Activated CD4-positive, alpha-beta memory T cell treated with anti-CD3 and anti-CD28 coated beads for 36 hours (primary cell): ENCODE measurements at regions not wholly inside any gene's neighbourhood (a gene's known extent, or its start where the extent isn't known, plus 50 kb on each side); places are given as distances from the start of the nearest gene placed in this dataset.
"Not testable (repeated sequence)": the region's sequence is repeated elsewhere in the genome, so short reads cannot be mapped to it uniquely, and the experiment has no call there.

Experiments
- CTCF ChIA-PET: fragments of 350-600 bp; sonication (Branson Sonifier 250); formaldehyde crosslinking; loops from one replicate; lab custom pipeline; 2021; ENCODE audit warnings: antibody characterized with exemption, inconsistent platforms; lab: Charles Lee
- POLR2A ChIA-PET: fragments of 350-600 bp; sonication (Branson Sonifier 250); formaldehyde crosslinking; loops from one replicate; lab custom pipeline; 2021; ENCODE audit warnings: antibody characterized with exemption; lab: Charles Lee
- DNase-seq: peaks from one replicate; pipeline ENCODE4 v3.0.0-alpha.2; 2020
- H3K27ac Mint-ChIP-seq: one replicate; pipeline ENCODE4 v1.8.0; 2021; ENCODE audit warnings: mixed read lengths
- H3K27me3 Mint-ChIP-seq: one replicate; pipeline ENCODE4 v1.8.0; 2021; ENCODE audit warnings: mixed read lengths
- H3K36me3 Mint-ChIP-seq: one replicate; pipeline ENCODE4 v1.8.0; 2021; ENCODE audit warnings: mixed read lengths
- H3K4me1 Mint-ChIP-seq: one replicate; pipeline ENCODE4 v1.8.0; 2021; ENCODE audit warnings: low read depth, mixed read lengths
- H3K4me3 Mint-ChIP-seq: one replicate; pipeline ENCODE4 v1.8.0; 2021; ENCODE audit warnings: mild to moderate bottlenecking, mixed read lengths
- H3K9me3 Mint-ChIP-seq: one replicate; pipeline ENCODE4 v1.8.0; 2021; ENCODE audit warnings: mixed read lengths
- intact Hi-C: fragments of 100-400 bp; cut with micrococcal nuclease; formaldehyde crosslinking; loops from one replicate; pipeline ENCODE4 v1.15.1; 2023

DNA sequence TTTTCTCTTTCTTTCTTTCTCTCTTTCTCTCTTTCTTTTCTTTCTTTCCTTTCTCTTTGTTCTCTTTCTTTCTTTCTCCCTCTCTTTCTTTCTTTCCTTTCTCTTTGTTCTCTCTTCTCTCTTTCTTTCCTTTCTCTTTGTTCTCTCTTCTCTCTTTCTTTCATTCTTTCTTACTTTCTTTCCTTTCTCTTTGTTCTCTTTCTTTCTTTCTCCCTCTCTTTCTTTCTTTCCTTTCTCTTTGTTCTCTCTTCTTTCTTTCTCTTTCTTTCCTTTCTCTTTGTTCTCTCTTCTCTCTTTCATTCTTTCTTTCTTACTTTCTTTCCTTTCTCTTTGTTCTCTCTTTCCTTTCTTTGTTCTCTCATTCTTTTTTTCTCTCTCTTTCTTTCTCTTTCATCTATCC is 617.4 kb downstream of the CDH8 start:
- H3K36me3 Mint-ChIP-seq, intact Hi-C loops, H3K4me3 Mint-ChIP-seq, H3K27ac Mint-ChIP-seq, POLR2A ChIA-PET, H3K27me3 Mint-ChIP-seq, DNase-seq, CTCF ChIA-PET, H3K4me1 Mint-ChIP-seq: not testable (repeated sequence)
- H3K9me3 Mint-ChIP-seq: peaks cover 25% of the 10 kb centered on the region

- H3K27me3 Mint-ChIP-seq: no peaks in the 10 kb centered on the region
These were observed 621.1 kb downstream of the CDH8 start for GRCh38 chr16:61415126-61415525.

GRCh38 chr16:61413021-61413420 is 623.2 kb downstream of the CDH8 start:
- DNase-seq: no peak
- ChIA-PET POLR2A (no interaction called here), CTCF (no interaction called here)
- no peaks in the 10 kb centered on the region for H3K4me1 Mint-ChIP-seq
- H3K9me3 Mint-ChIP-seq: peaks cover 45% of the 10 kb centered on the region
- no peaks in the 10 kb centered on the region for H3K27me3 Mint-ChIP-seq
- H3K36me3 Mint-ChIP-seq: no peaks in the 10 kb centered on the region
- intact Hi-C loops: no loop called here
- H3K27ac Mint-ChIP-seq: no peak overlapping the region
- no peak overlapping the region for H3K4me3 Mint-ChIP-seq

More at GRCh38 chr16:61415126-61415525, 621.1 kb downstream of the CDH8 start:
- POLR2A ChIA-PET: no interaction called here
- Mint-ChIP-seq H3K4me1 (no peaks in the 10 kb centered on the region), H3K27ac (no peak overlapping the region), H3K9me3 (peaks cover 44% of the 10 kb centered on the region), H3K4me3 (no peak overlapping the region), H3K36me3 (no peaks in the 10 kb centered on the region)
- no peak for DNase-seq
- intact Hi-C loops: no loop called here
- CTCF ChIA-PET: no interaction called here

DNA sequence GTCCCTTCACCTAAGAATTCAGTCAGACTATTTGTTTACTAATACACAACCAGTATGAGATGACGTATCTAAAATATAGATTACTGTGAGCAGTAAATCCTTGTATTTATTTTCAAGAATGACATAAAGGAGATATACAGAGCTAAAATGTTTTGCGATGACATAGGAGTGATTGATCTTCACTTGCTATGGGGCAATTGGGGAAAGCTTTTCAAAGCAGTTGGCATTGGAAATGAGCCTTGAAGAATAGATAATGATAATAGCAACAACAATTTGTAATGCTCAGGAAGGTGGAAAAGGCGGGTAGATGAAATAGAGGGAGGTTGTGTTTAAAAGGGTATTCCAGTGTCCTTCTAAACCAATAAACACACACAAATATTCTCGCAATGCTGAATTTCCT is 623.7 kb downstream of the CDH8 start:
- intact Hi-C loops: no loop called here
- Mint-ChIP-seq H3K27ac (no peak overlapping the region), H3K4me3 (no peak overlapping the region), H3K4me1 (no peaks in the 10 kb centered on the region), H3K36me3 (no peaks in the 10 kb centered on the region), H3K9me3 (peaks cover 43% of the 10 kb centered on the region), H3K27me3 (no peaks in the 10 kb centered on the region)
- CTCF ChIA-PET: no interaction called here
- no peak for DNase-seq
- POLR2A ChIA-PET: no interaction called here

DNA sequence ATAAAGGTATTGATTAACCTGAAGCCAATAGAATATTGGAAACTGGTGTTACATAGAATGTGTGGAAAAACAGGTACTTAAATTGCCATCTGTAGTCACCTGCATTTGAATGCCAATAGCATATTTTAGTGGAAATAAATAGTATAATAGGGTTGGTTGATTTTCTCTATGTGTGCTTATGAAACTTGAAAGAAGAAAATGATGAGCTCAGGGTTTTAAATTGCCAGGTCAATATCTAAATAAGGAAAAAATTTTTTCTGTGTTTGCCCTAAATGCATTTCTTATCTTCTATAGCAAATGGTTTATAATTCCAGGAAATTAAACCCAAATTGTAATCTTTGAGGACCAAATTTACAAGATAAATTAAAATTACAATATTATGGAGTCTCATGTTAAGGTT is 626.6 kb downstream of the CDH8 start:
- H3K4me1 Mint-ChIP-seq: no peaks in the 10 kb centered on the region
- no peaks in the 10 kb centered on the region for H3K36me3 Mint-ChIP-seq
- H3K27ac Mint-ChIP-seq: no peak overlapping the region
- POLR2A ChIA-PET: no interaction called here
- H3K27me3 Mint-ChIP-seq: no peaks in the 10 kb centered on the region
- H3K4me3 Mint-ChIP-seq: no peak overlapping the region
- intact Hi-C loops: no loop called here
- no peak for DNase-seq
- CTCF ChIA-PET: no interaction called here
- H3K9me3 Mint-ChIP-seq: peaks cover 41% of the 10 kb centered on the region

DNA sequence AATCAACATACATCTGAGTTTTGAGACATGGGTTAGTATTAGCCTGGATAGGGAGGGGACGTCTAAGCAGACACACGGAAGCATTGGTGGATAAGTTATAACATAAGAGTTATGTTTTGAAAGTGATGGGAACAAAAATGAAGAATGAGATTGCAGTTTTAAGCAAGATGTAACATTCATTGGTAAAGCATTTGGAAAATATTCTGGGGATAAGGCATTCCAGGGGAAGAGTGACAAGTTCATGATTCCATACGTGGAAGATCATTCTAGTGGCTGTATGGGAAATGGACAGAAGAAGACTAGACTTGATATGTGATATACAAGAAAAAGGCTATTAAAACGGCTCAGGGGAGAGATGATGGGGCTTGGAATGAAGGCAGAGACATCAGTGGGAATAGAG is 632.9 kb downstream of the CDH8 start:
- POLR2A ChIA-PET: no interaction called here
- intact Hi-C loops: no loop called here

GRCh38 chr16:61391896-61392295 is 644.3 kb downstream of the CDH8 start:
- Mint-ChIP-seq H3K4me3 (no peak overlapping the region), H3K36me3 (no peaks in the 10 kb centered on the region), H3K9me3 (peaks cover 33% of the 10 kb centered on the region), H3K27me3 (no peaks in the 10 kb centered on the region), H3K4me1 (no peaks in the 10 kb centered on the region), H3K27ac (no peak overlapping the region)
- CTCF ChIA-PET: no interaction called here
- POLR2A ChIA-PET: no interaction called here
- DNase-seq: no peak
- intact Hi-C loops: no loop called here

More for the DNA sequence above, 632.9 kb downstream of the CDH8 start:
- no peaks in the 10 kb centered on the region for H3K36me3 Mint-ChIP-seq
- CTCF ChIA-PET: no interaction called here
- no peak overlapping the region for H3K27ac Mint-ChIP-seq
- H3K4me3 Mint-ChIP-seq: no peak overlapping the region
- H3K27me3 Mint-ChIP-seq: no peaks in the 10 kb centered on the region
- H3K9me3 Mint-ChIP-seq: peaks cover 36% of the 10 kb centered on the region
- no peak for DNase-seq
- H3K4me1 Mint-ChIP-seq: no peaks in the 10 kb centered on the region

DNA sequence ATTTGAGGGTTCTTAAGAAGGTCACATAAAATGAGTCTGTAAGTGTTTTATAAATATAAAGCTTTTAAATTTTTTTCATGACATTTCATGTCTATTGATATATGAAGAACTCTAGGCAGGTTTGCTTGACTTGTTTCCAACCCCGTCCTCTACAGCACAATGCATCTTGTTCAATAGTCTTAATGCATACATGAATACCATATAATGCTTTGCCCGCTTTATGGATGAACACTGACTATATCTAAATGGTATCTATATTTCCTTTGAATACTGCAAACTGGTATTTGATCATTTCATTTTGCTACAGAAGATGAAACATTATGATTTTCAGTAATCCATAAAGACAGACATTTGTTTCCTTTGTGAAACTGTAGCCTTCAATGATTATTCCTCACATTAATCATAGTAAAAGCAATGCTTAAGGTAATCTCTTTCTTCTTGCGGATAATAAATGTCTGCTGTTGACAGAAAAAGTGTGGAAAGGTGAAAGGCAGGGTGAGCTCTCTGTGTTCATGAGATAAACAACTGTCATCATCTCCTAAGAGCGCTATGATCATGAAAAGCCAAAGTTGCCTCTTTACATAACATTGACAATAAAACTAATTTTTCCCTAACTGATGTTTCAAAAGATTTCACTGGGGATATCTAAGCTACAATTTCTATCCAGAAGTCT is 645.1 kb downstream of the CDH8 start:
- Mint-ChIP-seq H3K4me3 (no peak overlapping the region), H3K27ac (no peak overlapping the region)
- intact Hi-C loops: no loop called here

DNA sequence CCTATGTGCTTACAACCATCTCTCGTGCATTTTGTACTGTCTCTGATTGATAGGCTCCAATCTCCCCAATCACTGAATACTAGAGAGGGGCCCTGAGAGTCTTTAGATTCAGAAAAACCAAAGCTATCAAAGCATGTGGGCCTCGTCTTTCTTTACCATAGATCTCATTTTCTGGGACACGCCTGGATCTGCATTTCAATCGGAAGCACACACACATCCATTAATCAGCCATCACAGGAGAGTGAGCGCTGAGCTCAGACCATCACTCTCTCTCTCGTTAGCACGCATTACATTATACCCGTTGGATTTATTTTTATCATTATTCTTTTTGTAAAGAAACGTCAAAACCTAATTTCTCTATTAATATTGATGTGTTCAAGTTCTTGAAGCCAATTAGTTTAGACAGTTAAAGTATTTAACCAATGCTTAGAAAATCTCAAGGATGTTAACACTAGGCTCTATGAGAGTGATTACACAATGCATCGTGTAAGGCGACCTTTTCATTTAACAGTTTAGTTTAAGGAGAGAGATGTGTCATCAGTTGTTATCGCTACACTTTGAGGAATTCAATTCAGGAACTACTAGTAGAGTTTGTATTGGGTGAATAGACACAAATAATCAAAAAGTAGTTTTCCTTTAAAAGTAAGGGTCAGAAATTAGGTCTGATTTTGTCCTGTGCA is 650.7 kb downstream of the CDH8 start:
- Mint-ChIP-seq H3K36me3 (no peaks in the 10 kb centered on the region), H3K4me3 (no peak overlapping the region), H3K4me1 (no peaks in the 10 kb centered on the region), H3K27me3 (no peaks in the 10 kb centered on the region), H3K27ac (no peak overlapping the region), H3K9me3 (peaks cover 38% of the 10 kb centered on the region)
- intact Hi-C loops: no loop called here
- no peak for DNase-seq
- POLR2A ChIA-PET: no interaction called here
- CTCF ChIA-PET: no interaction called here

More for the DNA sequence above, 645.1 kb downstream of the CDH8 start:
- no peak for DNase-seq
- no peaks in the 10 kb centered on the region for H3K27me3 Mint-ChIP-seq
- peaks cover 32% of the 10 kb centered on the region for H3K9me3 Mint-ChIP-seq
- CTCF ChIA-PET: no interaction called here
- H3K36me3 Mint-ChIP-seq: no peaks in the 10 kb centered on the region
- POLR2A ChIA-PET: no interaction called here
- no peaks in the 10 kb centered on the region for H3K4me1 Mint-ChIP-seq

DNA sequence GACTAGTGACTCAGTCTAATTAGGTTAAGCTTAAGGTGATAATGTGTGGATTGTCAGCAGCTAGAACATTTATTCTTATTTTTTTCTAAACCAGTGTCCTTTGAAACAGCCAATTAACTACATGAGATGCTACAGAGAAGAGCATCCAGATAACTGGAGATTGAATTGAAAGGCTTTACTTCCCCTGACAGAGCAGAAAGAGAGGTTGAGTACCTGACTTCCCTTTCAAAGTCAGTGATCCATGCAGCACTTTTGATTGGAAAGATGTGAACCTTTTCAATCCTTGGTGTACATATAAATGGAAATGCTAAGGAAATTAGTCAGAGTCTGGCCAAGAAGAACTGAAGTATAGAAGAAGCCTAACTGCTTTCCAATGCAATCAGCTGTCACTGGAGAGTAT is 653.8 kb downstream of the CDH8 start:
- DNase-seq: no peak
- Mint-ChIP-seq H3K4me3 (no peak overlapping the region), H3K27ac (no peak overlapping the region), H3K9me3 (peaks cover 38% of the 10 kb centered on the region), H3K4me1 (no peaks in the 10 kb centered on the region), H3K36me3 (no peaks in the 10 kb centered on the region), H3K27me3 (no peaks in the 10 kb centered on the region)
- intact Hi-C loops: no loop called here
- CTCF ChIA-PET: no interaction called here
- POLR2A ChIA-PET: no interaction called here

DNA sequence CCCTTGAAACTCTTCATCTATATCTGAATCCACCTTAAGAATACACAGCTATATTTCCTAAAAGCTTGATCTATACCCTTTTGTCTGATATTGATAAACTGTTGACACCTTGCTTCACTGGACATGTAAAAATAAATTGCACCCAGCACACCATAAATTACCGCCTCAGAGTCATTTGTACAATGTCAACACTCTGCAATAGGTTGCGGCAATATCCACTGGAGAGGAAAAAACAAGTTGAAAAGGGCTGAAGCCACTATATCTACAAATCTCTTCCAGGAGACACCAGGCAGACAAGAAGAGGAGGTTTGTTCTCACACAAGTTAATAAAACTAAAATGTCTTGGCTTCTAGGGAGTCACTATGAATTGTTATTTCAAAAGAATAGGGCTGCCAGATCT is 656.9 kb downstream of the CDH8 start:
- POLR2A ChIA-PET: no interaction called here

DNA sequence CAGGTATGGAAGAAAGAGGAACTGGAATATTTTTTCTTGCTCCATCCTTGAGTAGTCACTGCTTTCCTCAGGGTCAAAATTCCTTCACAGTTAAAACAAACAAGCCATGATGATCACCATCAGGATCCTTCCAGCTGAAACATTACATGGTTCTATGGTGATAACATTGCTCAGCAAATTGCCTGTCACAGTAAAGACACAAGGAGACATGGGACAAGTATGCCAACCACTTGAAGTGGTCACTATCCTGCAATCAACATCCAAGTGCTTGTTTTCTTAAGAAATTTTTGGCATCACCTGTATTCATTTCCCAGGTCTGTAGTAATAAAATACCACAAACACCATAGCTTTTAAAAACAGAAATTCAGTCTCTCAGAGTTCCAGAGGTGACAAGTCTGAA is 662.2 kb downstream of the CDH8 start:
- no peak for DNase-seq
- Mint-ChIP-seq H3K36me3 (no peaks in the 10 kb centered on the region), H3K27ac (no peak overlapping the region), H3K4me3 (no peak overlapping the region), H3K27me3 (no peaks in the 10 kb centered on the region), H3K9me3 (peaks cover 30% of the 10 kb centered on the region), H3K4me1 (no peaks in the 10 kb centered on the region)
- intact Hi-C loops: no loop called here
- ChIA-PET CTCF (no interaction called here), POLR2A (no interaction called here)

More for the DNA sequence above, 656.9 kb downstream of the CDH8 start:
- Mint-ChIP-seq H3K4me3 (no peak overlapping the region), H3K27me3 (no peaks in the 10 kb centered on the region), H3K36me3 (no peaks in the 10 kb centered on the region), H3K9me3 (peaks cover 46% of the 10 kb centered on the region), H3K4me1 (no peaks in the 10 kb centered on the region), H3K27ac (no peak overlapping the region)
- CTCF ChIA-PET: no interaction called here
- DNase-seq: no peak
- intact Hi-C loops: no loop called here

- intact Hi-C loops: no loop called here
- DNase-seq: no peak
- peaks cover 35% of the 10 kb centered on the region for H3K9me3 Mint-ChIP-seq
- H3K4me1 Mint-ChIP-seq: no peaks in the 10 kb centered on the region
- ChIA-PET CTCF (no interaction called here), POLR2A (no interaction called here)
- H3K27ac Mint-ChIP-seq: no peak overlapping the region
- no peaks in the 10 kb centered on the region for H3K36me3 Mint-ChIP-seq
- no peak overlapping the region for H3K4me3 Mint-ChIP-seq
- H3K27me3 Mint-ChIP-seq: no peaks in the 10 kb centered on the region
These were observed 664.4 kb downstream of the CDH8 start for GRCh38 chr16:61371881-61372280.
